Fibroblast of skin of scalp (primary cell): ENCODE measurements at regions not wholly inside any gene's neighbourhood (a gene's known extent, or its start where the extent isn't known, plus 50 kb on each side); places are given as distances from the start of the nearest gene placed in this dataset.
"Not testable (repeated sequence)": the region's sequence is repeated elsewhere in the genome, so short reads cannot be mapped to it uniquely, and the experiment has no call there.

ENCODE experiments used
- DNase-seq: peaks from one replicate; pipeline ENCODE4 v3.0.0-alpha.2; 2013

- no peak for DNase-seq
These were observed 1064.9 kb downstream of the SLITRK5 start for GRCh38 chr13:88736026-88736425.

DNA sequence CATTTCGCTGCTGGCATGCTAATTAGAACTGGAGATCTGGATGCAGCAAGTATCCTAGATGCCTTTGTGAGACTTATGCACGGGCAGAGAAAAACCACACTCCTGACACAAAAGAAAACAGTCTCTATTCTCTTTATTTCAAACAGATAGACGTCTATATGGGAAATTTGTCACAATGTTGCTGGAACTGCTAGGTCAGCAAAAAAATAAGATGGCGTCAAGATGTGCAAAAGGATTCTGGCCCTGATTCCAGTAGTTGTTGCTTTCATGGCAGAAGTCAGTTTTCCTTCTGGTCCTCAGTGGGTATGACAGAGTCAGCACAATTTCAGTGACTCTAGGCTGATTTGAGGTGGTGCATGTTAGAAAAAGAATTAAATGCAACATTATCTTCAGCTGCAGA lies 1068.0 kb downstream of the SLITRK5 start:
- no peak for DNase-seq

- DNase-seq, result no peak
These were observed 1073.1 kb downstream of the SLITRK5 start for GRCh38 chr13:88744289-88744688.

- DNase-seq, result no peak
These were observed 1073.8 kb downstream of the SLITRK5 start for GRCh38 chr13:88745011-88745410.

- DNase-seq, result no peak
These were observed 1080.9 kb downstream of the SLITRK5 start for GRCh38 chr13:88752041-88752440.

DNA sequence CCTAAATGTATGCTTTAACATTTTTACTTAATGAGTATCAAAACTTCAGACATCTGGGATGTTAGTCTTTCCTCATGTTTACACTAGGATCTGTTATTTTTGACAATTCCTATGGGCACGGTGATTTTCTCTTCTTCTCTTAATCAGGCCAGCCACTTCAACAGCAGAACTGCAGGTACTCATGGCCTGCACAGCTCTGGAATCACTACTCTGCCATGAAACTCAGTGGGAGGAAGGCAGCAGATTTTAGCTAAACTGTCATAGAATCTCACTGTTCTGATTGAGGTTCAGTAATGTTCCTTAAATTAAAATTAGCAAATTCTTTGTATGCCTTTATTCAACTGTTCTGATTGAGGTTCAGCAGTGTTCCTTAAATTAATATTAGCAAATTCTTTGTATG lies 1083.0 kb downstream of the SLITRK5 start:
- no peak for DNase-seq

DNA sequence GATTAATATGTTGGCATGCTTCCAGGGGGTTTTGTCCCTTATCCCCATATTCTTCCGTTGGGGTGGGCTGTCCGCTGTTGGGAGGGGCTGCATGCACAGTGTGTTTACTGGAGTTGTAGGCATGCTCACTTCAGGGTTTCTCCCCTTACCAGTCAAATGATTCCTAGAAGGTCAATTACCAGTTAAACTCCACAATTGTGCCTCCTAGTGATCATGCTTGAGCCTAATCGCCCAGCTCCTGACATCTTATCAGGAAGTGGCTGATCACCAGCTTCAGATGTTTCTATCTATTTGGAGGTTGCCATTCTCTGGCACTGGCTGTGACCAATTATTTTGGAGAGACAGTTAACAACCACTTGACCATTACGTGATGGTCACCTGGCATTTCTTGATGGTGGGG lies 1090.0 kb downstream of the SLITRK5 start:
- no peak for DNase-seq

DNA sequence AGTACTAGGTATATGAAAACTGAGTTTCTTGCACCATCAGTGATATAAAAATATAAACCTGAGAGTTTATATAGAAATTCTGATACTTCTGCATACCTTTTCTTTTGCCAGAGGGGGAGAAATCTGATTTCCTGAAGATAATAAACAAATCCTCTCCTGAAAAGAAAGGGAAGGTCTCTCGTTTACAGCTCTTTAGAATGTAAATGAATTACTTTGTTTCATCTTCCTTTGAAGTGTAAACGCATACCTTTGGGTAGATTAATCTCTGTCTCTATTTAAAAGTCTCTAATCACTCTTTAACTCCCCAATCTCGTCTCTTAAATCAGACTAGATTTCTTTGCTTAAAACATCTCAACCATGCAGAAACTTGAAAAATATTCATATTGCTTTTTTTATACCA lies 1092.9 kb downstream of the SLITRK5 start:
- no peak for DNase-seq

GRCh38 chr13:88800505-88800904 lies 1129.3 kb downstream of the SLITRK5 start:
- no peak for DNase-seq

- DNase-seq, result no peak
These were observed 1130.2 kb downstream of the SLITRK5 start for GRCh38 chr13:88801361-88801760.

DNA sequence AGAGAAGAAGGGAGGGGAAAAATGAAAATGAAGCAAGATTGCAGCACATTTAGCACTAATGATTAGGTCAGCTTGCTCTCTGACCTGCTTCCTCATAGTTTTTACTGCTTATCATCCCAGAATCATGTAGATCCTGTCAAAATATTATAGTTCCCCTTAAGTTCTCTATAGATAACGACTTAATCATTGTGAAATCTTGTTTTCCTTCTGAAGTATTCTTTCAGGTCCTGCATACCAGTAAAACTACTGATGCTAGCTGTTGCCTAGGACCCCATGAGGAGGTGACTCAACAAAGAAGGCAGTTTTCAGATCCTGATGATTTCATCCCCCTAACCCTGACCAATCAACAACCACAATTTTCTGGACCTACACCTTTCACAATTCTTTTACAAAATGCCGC lies 1131.7 kb downstream of the SLITRK5 start:
- no peak for DNase-seq

- no peak for DNase-seq
These were observed 1135.3 kb downstream of the SLITRK5 start for GRCh38 chr13:88806438-88806837.

- DNase-seq, result no peak
These were observed 1146.4 kb downstream of the SLITRK5 start for GRCh38 chr13:88817560-88817959.

GRCh38 chr13:88823114-88823513 lies 1151.9 kb downstream of the SLITRK5 start:
- no peak for DNase-seq

DNA sequence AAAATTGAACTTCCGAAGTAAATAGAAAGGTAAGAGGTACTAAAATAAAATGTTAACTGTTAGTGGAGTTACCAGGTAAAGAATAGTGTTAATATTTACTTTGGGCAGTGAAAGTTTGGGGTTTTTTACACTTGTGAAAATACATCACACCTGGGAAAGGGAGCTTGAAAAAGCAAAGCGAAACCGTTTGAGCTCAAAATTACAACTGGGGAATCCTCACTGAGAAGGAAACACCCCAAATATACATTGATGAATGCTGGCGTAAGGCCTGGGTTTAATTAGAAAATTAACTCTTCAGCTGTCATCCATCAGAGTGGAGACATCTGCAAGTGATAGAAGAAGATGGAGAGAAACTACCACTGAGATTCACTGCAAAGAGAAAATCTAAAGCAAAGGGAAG lies 1153.0 kb downstream of the SLITRK5 start:
- DNase-seq, result no peak

- DNase-seq, result no peak
These were observed 1168.9 kb downstream of the SLITRK5 start for GRCh38 chr13:88840085-88840484.

DNA sequence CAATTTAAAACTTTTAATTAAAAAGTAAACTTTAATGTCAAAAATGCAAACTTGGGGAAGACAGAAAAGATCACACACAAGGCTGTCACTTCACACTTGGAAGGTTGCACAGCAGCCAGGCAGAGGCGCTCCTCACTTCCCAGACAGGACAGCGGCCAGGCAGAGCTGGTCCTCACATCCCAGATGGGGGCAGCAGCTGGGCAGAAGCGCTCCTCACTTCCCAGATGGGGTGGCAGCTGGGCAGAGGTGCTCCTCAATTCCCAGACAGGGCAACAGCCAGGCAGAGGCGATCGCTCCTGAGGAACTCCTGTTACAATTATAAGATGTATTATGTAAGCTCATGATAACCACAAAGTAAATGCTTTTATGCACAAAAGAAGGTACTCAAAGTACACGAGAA lies 1181.1 kb downstream of the SLITRK5 start:
- DNase-seq, result not testable (repeated sequence)

DNA sequence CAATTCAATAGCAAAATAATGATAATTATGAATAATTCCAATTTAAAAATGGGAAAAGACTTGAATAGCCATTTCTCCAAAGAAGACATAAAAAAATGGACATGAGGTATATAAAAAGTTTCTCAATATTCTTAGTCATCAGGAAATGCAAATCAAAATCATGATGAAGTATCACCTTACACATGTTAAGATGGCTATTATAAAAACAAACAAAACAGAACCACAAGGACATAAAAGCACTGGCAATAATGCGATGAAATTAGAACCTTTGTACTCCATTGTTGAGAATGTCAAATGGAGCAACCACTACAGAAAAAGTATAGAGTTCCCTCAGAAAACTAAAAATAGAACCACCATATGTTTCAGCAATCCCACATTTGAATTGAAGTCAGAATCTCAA lies 1186.1 kb downstream of the SLITRK5 start:
- DNase-seq, result no peak

DNA sequence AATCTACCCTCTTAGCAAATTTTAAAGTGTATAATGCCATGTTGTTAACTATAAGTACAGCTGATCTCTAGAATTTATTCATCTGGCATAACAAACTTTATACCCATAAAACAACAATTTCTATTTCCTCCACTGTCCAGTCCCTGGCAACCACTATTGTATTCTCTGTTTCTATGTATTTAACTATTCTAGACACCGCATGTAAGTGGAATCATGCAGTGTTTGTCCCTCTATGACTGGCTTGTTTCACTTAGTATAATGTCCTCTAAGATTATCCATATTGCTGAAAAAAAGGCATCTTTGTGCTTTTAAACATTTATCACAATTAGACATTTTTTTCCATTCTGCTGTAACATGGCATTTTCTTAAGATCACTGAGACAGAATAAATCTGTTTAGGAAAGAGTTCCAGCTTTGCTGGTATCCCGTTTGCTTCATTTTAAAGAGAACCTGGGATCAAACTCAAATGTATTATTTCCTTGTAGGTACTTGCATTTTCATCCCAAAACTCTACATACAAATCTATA lies 1191.0 kb downstream of the SLITRK5 start:
- no peak for DNase-seq

DNA sequence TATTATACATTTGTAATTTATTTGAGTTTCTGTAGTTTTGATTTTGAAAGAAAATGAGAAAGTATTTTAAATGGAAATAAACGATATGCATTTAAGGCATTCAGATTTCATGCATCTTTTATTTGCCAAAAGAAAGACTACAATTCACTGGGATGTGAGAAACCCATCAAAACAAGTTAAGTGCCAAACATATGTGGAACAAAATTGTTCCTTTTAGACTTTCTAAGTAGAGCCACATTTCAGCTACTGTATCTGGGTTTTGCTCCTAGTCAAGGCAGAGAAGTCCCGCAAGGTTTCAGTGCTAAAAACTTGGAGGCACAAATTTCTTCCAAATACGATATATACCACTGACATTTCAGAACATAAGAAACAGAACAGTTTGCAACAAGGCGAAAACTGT lies 1191.9 kb downstream of the SLITRK5 start:
- no peak for DNase-seq

- no peak for DNase-seq
These were observed 1195.0 kb downstream of the SLITRK5 start for GRCh38 chr13:88866195-88866594.

- no peak for DNase-seq
These were observed 1212.6 kb downstream of the SLITRK5 start for GRCh38 chr13:88883741-88884140.

DNA sequence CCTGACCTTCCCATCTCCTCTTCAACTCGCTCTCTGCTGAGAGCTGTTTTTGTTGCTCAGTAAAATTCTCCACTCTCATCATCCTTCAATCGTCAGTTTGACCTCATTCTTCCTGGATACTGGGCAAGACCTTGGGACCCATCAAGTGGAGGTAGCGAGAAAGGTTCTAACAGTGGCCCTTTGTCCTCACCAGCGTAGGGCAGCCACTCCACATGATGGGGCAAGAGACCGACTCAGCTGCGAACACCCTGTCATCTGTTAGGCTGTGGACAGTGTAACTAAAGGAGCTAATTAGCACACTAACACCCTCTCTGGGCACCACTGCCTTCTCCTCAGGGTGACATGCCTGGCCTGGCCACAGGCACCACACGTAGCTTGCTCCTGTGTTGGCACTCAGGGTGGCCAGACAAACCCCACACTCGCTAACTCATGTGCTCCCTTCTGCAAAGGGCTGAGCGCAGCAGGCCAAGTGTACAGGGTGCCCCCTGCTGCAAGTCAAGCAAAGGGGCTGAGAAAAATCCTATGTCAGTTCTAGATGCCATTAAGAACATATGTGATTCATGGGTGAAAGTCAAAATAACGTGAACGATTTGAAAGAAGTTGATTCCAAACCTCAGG lies 1216.0 kb downstream of the SLITRK5 start:
- no peak for DNase-seq

GRCh38 chr13:88895261-88895941 lies 1224.2 kb downstream of the SLITRK5 start:
- DNase-seq, result no peak
